ENCODE measurements at regions not wholly inside any gene's neighbourhood (a gene's known extent, or its start where the extent isn't known, plus 50 kb on each side); places are given as distances from the start of the nearest gene placed in this dataset.
"Not testable (repeated sequence)": the region's sequence is repeated elsewhere in the genome, so short reads cannot be mapped to it uniquely, and the experiment has no call there.

- DNase-seq (ENCODE audit: low read depth, low spot score) = no peak
Measured at GRCh38 chr7:83827036-83827435, 178.1 kb upstream of the SEMA3E start.

GRCh38 chr7:83824214-83824613, 175.3 kb upstream of the SEMA3E start:
- no peak for DNase-seq (ENCODE audit: low read depth, low spot score)

DNA sequence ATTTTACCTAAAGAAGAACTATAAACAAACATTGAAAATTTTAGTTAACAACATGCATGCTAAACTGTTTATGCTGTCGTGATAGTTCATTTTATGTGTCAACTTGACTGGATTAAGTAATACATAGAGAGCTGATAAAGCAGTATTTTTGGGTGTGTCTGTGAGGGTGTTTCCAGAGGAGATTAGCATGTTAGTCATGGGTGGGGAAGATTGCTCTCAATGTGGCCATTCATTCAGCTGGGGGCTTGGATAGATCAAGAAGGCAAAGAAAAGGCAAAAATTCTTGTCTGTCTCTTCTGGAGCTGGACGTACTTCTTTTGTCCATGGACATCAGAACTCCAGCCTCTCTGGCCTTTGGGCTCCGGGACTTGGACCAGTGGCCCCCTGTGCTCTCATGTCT, 172.9 kb upstream of the SEMA3E start:
- DNase-seq (ENCODE audit: low read depth, low spot score) = no peak

DNA sequence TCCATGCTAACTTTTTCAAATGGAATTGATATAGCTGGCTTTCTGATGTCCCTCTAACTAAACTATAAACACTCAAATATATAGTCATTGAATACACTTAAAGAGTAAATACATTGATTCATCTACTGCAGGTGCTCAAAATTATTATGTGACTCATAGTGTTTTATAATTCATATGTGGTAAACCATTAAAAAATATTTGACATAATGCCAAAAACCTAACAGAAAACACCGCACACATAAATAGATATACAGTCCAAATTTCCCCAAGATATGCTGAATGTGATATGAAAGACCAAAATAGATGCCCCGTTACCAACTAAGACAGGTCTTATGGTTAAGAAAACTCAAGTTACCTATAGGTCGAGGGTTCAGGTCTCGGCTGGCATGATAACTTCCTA, 171.7 kb upstream of the SEMA3E start:
- DNase-seq (ENCODE audit: low read depth, low spot score) = no peak

DNA sequence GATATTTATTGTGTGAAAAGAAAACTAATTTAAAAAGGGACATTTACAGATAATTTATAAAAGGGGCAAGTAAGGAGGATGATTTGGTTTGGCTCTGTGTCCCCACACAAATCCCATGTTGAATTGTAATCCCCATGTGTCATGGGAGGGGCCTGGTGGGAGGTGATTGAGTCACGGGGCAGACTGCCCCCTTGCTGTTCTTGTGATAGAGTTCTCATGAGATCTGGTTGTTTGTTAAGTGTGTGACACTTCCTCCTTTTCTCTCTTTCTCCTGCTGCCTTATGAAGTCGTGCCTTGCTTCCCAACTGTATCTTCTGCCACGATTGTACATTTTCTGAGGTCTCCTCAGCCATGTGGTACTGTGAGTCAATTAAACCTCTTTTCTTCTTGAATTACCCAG, 171.0 kb upstream of the SEMA3E start:
- no peak for DNase-seq (ENCODE audit: low read depth, low spot score)

DNA sequence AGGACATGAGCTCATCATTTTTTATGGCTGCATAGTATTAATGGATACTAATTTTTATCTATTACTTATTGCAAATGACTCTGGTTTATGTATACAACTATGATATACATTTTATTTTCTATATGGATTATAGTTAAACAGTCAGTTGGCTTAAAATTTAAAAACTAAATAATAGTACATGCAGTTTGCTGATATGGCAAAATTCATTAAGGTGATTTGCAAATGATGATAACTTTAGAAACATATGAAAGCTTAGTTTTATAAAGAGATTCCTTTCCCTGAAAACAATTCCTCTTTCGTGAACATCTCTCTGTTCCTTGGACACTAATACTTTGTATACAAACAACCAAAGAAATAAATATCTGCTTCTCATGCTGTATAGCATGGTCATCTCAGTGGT, 165.5 kb upstream of the SEMA3E start:
- DNase-seq (ENCODE audit: low read depth, low spot score) = no peak

DNA sequence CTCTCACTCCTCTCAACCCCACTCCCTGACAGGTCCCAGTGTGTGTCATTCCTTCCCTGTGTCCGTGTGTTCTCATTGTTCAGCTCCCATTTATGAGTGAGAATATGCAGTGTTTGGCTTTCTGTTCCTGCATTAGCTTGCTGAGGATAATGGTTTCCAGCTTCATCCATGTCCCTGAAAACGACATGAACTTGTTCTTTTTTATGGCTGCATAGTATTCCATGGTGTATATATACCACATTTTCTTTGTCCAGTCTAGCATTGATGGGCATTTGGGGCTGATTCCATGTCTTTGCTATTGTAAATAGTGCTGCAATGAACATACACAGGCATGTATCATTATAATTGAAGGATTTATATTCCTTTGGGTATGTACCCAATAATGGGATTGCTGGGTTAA, 163.6 kb upstream of the SEMA3E start:
- DNase-seq (ENCODE audit: low read depth, low spot score) = not testable (repeated sequence)

- no peak for DNase-seq (ENCODE audit: low read depth, low spot score)
Measured at GRCh38 chr7:83808982-83809381, 160.0 kb upstream of the SEMA3E start.

DNA sequence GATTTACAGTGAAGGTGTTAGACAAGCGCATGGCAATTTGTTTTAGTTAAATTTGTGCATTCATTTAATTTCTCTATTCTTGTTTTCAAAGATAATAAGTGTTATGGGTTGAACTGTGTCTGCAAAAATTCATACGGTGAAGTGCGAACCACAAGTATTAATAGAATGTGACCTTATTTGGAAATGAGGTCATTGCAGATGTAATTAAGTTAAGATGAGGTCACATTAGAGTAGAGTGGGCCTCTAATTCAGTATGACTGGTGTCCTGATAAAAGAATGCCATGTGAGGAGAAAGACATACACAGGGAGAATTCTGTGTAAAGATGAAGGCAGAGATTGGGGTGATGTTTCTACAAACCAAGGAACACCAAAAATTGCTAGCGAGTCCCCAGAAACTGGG, 158.8 kb upstream of the SEMA3E start:
- no peak for DNase-seq (ENCODE audit: low read depth, low spot score)

- DNase-seq (ENCODE audit: low read depth, low spot score) = no peak
Measured at GRCh38 chr7:83806538-83806937, 157.6 kb upstream of the SEMA3E start.

DNA sequence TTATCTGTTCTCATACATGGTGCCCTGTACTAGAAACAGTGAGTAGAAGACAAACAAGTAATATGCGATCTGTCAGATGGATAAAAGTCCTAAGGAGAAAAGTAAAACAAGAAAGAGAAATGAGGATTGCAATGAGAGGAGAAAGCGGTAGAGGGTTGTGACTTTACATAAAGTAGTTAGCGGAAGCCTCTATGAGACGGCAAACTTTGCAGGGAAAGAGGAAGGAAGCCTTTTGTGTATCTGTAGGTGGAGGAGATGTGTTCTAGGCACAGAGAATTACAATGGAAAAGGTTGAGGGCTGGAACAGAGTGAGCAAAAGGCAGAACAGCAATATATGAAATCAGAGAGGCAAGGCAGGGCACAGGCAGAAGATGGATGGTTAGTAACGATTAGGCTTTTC, 150.4 kb upstream of the SEMA3E start:
- DNase-seq (ENCODE audit: low read depth, low spot score) = no peak

- no peak for DNase-seq (ENCODE audit: low read depth, low spot score)
Measured at GRCh38 chr7:83798489-83798888, 149.6 kb upstream of the SEMA3E start.

GRCh38 chr7:83796760-83797159, 147.8 kb upstream of the SEMA3E start:
- no peak for DNase-seq (ENCODE audit: low read depth, low spot score)

DNA sequence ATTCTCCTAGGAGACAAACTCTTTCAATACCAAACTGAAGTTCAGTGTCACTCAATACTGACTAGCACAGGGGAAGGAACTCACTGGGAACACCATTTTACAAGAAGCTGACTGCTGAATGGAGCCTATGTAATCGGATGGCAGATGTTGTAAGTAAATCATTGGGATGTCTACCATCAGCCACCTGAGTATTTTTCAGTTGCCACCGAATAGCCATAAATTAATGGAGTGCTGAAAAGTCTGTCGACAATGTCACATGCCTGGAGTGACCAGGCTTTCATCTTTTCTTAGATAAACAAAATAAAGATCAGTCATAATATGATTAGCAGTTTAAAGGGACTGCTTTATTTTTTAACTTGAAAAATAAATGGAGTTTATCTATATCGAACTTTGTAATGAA, 145.9 kb upstream of the SEMA3E start:
- no peak for DNase-seq (ENCODE audit: low read depth, low spot score)

DNA sequence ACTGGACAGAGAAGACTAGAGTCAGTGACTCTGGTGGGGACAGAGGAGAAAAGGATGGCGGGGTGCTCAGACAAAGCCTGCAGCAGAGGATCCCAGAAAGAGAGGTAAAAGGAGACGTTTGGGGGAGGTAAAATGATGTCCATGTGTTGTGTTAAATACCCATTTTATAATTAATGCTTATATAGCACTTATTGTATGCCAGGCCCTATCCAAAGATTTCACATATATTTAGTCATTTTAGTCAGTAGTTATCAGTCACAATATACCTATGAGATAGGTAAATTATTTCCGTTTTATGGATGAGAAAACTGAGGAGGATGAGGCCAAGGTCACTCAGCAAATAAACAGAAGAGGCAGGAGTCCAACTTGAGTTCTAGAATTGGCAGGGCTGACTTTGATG, 144.6 kb upstream of the SEMA3E start:
- DNase-seq (ENCODE audit: low read depth, low spot score) = no peak

DNA sequence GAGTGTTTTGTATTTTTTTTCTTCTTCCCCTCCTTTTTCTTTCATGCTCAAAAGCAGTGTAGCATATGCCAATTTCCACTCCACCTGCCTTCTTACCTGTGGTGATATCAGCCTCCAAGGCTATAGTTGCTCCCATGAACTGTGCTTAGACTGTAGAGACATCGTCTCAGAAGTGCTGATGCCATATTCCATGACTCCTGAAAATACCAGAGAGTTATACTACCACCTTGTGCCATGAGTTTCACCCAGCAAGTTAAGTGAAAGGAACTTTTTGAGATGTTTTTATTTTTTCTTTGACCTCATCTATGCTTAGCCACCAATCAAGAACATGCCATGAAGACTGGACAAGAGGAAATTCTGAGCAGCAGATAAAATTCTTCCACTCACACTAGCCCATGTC, 142.8 kb upstream of the SEMA3E start:
- no peak for DNase-seq (ENCODE audit: low read depth, low spot score)

GRCh38 chr7:83786858-83787257, 137.9 kb upstream of the SEMA3E start:
- no peak for DNase-seq (ENCODE audit: low read depth, low spot score)

- DNase-seq (ENCODE audit: low read depth, low spot score) = no peak
Measured at GRCh38 chr7:83782628-83783027, 133.7 kb upstream of the SEMA3E start.

DNA sequence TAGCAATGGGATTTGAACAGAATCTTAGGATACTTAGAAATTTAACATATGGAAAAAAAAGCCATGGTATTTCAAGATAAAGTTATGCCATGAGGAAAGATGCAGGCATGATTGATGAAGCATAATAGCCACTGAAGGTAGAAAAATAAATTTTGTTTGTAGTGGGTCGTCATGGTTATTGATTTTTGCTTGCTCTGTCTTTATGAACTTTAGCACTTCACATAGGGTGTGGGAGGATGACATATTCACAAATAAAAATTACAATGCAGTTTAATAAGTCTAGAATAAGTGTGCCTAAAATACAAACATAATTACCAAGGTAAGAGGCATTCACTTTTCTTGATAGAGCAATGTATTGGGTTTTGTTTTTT, 129.1 kb upstream of the SEMA3E start:
- no peak for DNase-seq (ENCODE audit: low read depth, low spot score)

DNA sequence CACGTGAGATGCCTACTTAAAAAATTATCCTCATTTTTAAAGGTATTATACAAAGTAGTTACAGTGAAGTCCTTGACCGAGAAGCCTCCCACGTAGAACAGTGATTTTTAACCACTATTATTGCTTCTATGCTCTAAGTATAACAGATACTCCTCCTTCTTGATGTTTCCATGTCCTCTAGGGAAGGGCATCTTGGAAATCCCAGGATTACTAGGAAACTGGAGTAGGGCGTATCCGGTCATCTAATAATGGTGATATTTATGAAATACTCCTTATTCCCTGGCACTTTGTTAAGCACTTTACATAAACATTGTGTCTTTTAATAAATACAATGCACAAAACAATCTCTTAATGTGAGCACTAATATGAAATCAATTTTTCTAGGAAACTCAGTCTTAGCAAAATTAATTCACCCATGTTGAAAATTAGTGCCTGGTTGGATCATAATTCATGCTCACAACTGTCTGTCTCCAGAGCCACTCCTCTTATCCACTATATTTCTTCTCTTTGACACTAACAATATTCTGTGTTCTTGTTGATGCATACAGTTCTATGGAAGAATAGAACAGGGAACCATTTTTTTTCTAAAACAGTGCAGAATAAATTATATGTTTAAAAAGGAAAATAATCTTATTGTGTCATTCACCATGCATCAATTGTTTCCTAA, 128.6 kb upstream of the SEMA3E start:
- DNase-seq (ENCODE audit: low read depth, low spot score) = no peak

DNA sequence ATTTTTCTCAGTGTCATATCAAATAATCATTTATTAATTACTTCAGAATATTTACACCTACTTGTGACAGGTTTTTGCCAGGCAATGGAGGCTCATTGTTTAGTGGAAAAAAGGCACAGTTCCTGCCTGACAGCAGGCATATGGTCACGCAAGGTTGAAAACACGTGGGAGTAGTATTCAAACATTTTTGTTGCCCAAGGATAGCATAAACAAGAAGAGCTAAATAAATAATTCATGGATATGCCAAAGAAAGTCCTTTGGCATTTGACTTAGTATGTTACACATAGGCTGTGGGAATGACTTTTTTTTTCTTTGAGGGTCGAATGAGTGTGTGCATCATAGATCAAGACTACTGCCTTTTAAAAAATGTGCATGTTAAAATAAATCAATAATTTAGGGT, 120.5 kb upstream of the SEMA3E start:
- no peak for DNase-seq (ENCODE audit: low read depth, low spot score)

GRCh38 chr7:83751217-83751616, 102.3 kb upstream of the SEMA3E start:
- peak; percentile 69 for DNase-seq (ENCODE audit: low read depth, low spot score)

- no peak for DNase-seq (ENCODE audit: low read depth, low spot score)
Measured at GRCh38 chr7:83749495-83749894, 100.6 kb upstream of the SEMA3E start.

DNA sequence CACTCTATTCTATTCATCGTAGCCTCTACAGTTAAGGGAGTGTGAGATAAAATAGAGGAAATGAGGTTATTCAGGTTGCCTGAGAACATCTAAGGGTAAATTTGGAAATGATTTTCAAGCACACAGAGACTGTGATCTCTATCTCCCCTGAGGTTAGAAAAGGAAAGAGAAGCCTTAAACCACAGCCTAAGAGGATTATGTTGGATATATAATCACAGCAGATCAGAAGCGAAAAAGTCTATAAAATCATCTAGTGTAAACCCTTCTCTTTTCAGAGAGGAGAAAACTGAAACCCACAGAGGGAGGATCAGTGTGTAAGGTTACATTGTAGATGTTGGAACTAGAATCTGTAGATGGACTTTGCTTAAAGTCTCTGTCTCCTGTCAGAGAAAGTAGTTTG, 90.6 kb upstream of the SEMA3E start:
- DNase-seq (ENCODE audit: low read depth, low spot score) = no peak
